HG03457 (cell line): ENCODE measurements at regions not wholly inside any gene's neighbourhood (a gene's known extent, or its start where the extent isn't known, plus 50 kb on each side); places are given as distances from the start of the nearest gene placed in this dataset.

Experiments
- ATAC-seq: cut with Tn5 transposase; IDR thresholded peaks from one replicate; pipeline ENCODE4 v1.9.1; 2021; ENCODE audit warnings: moderate number of reproducible peaks; ENCODE audit not compliant: unreplicated experiment

DNA sequence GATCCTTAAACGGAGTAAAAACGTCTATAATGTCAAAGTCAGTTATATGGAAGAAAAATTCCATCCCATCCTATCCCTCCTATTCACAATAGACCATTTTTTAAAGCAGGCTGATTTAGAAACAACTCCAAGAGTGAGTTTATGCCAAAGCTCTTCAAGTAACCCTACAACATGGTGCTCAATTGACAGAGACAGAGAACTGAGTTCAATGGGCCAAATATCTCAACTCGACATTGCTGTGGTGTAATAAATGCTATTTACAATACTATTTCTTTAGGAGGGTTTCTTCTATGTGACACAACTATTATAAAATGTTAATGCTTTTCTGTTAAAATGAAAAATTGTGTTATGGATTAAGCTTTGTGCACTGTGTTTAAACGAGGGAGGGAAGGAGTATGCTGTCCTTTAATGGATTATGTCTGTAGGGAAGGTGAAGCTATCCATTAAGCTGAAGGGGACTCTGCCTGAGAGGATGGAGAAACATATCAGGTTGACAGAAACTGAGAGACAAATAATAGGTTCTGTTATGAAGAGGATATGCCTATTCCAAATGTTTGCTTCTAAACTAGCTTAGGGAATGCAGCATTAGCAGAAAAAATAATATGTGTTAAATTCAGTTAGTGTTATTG, 362.5 kb upstream of the CHRM3 start:
- no peak for ATAC-seq

DNA sequence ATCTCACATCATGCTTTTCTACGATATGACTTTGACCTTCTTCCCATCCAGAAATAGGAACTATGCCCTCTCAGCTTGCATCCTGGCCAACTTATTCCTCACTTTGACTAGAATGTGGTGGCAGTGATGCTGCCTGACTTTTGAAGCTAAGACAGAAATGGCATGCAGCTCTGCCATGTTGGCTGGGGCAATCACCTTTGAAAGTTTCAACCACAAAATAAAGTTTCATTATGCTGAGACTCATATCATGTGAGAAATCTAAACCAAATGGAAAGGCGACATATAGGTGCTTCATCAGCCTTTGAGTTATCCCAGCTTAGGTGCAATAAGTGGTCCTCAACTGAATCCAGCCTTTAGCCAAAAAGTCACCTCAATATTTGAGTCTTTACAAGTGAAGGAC, 370.0 kb upstream of the CHRM3 start:
- no peak for ATAC-seq

GRCh38 chr1:239011382-239011781, 375.0 kb upstream of the CHRM3 start:
- ATAC-seq, result no peak

- no peak for ATAC-seq
Measured at GRCh38 chr1:239008568-239008967, 377.8 kb upstream of the CHRM3 start.

DNA sequence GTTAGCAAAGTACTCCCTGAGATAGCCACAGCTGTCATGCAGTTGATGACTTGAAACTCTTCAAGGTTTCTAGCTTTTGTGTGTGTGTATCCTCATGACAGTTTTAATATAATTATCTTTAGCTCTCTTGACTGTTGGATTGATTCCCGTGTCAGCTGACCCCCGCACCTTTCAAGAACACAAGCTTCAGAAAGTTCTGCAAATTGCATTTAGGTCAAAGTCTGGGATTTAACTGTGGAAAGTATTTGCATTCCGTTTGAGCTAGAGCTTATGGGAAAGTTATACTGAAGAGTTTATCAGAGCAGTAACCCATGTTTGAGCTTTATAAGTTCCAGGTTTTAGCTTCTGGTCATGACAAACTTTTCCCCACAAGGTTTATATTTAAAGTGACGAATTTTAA, 380.1 kb upstream of the CHRM3 start:
- ATAC-seq, result no peak

DNA sequence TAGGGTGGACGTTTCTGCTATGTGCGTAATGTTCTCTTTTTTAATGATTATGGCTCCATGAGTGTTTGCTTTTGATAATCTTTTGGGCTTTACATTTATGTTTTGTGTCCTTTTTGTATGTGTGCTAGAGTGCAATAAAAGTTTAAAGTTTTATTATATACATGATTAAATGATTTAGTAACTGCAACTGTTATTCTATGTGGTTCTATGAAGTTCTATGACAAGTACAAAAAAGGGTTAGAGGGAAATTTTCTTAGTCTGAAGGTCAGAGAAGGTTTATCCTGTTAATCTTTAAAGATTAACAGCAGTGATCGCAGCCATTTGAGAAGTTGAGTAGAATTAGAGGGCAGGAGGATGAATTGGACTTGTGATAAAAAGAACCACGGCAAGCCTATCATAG, 386.4 kb upstream of the CHRM3 start:
- no peak for ATAC-seq

GRCh38 chr1:238998577-238998976, 387.8 kb upstream of the CHRM3 start:
- ATAC-seq, result no peak

DNA sequence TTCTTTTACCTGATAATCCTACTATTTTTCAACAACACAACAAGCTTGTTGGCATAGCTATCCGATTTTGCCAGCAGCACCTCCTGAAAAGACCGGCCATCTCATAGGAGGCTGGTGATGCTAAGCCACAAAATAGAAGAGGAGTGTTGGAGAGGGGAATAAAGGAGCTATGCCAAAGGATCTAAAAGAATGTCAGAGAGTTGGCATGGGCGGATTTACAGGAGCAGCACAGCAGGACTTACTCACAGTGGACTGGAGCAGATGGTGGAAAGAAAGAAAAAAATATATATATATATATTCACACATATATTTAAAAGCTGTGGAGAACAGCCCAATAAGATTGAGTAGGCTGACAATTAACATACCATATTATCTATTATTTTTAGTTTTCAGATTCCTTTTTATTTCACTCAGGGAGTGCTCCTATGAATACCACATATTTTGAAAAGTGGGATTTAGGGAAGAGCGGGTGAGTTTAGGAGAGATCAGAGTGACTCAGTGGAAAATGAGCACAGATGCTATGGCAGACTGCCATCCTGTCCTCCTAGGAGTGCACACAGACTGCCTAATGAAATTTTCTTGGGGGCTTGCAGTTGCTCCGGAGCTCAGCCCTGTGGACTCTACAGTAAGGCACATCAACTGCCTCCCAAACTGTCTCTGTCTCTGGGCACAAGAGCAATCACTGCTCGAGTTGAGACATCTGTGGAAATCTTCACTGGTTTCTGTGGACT, 394.4 kb upstream of the CHRM3 start:
- ATAC-seq, result no peak

GRCh38 chr1:238985312-238985711, 401.1 kb upstream of the CHRM3 start:
- no peak for ATAC-seq

DNA sequence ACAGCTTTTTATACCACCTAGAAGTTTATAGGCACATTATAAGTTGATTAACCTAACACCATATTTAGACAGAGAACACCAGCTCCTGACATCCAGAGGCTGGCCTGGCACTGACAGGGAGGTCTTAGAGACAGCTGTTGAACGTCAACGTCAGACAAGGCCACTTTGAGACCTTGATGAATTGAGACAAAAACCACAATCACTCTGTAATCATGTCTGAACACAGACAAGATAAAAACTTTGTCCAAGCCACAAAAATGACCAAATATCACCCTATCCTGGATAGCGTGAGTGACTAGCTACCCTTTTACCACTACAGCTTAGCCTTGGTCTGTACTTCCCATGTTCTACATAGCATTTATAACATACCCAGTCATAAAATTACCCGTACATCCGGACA, 403.6 kb upstream of the CHRM3 start:
- ATAC-seq, result no peak

DNA sequence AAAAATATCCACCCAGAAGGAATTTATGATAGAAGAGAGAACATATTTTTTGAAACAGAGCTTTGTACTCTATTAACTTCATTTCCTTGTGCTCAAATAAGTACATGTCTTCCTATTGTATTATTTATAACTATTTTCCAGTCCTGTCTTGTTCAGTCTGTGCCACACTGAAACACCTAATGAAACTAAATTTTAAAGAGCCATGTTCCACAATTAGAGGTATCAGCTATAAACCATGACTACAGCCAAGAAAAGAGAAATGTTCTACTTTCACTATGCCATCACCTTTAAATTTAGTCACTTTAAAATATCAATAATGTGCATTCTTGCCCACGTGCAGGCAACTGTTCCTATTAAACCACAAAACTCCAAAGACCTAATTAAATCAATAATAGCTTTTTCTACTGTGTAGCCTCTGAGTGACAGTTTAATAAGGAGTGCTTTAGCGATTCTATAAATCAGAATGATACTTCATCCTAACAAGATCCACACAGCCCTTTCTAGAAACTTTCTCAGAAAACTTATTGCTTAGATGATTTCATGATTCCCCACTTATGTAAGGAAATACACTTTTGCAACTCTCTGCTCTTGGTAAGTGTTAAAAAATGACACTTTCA, 404.9 kb upstream of the CHRM3 start:
- no peak for ATAC-seq

- no peak for ATAC-seq
Measured at GRCh38 chr1:238980053-238980452, 406.3 kb upstream of the CHRM3 start.

DNA sequence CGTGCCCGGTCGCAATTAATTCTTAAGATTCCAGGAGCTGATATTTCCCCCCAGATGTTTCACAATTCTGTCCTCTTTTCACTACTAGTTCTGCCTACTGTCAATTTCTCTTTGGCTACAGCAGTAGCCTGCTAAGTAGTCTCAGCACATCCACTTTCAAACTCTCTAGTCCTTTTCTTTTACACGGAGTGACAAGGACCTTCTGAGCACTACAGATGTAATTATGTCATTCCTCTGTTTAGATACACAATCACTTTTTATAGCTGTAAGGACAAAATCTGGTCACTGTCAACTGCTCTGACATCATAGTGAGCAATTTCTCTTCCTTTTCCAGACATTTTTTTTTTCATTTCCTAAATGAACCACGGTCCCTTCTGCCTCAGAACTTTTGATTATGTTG, 421.7 kb upstream of the CHRM3 start:
- no peak for ATAC-seq

DNA sequence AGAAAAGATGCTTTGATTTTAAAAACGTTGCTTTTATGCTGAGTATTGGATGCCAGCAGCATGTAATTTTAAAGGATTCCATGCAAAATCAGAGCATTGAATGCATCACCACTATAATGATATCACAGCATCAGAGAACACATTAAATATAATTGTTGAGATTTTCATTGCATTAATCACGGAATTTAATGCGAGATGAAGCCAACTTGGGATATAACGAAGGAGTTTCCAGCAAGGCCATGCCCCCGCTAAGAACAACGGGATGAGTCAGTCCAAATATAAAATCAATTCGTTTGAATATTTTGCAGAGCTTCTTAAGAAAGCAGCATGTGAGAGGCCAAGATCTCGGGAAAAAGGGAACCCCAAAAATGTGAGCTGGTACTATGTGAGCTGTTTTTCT, 423.4 kb upstream of the CHRM3 start:
- no peak for ATAC-seq

DNA sequence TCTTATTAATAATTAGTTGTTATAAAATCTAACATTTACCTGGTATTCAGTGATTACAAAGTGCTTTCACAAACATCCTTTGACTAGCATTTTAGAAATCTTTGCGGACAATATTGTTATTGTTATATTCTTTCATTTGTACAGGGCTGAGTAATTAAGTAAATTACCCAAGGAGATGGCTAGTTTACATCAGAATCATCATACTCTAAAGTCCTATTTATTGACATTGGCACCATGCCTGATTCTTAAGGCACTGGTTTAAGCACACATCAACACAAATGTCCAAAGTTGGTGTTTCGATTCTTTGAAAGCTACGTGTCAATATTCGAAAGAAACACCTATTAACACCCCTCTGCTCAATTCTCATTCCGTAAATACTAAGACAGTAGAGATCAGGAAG, 424.6 kb upstream of the CHRM3 start:
- no peak for ATAC-seq

DNA sequence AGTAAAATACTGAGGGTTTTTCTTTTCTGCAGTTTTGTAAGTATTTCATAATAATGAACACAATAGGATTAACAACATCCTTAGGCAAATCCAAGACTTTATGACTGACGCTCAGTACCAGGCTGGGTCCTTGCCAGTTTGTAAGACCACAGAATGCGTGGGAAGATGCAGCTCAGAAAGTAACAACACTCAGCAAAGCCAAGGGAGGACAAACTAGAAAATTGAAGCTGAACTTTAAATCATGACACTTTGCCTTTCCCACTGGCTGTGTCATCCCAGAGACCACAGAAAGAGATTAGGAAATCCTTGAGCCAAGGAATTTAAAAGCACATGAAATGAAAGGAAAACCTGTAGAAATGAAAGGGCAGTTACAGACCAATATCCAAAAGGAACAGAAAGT, 426.3 kb upstream of the CHRM3 start:
- no peak for ATAC-seq

DNA sequence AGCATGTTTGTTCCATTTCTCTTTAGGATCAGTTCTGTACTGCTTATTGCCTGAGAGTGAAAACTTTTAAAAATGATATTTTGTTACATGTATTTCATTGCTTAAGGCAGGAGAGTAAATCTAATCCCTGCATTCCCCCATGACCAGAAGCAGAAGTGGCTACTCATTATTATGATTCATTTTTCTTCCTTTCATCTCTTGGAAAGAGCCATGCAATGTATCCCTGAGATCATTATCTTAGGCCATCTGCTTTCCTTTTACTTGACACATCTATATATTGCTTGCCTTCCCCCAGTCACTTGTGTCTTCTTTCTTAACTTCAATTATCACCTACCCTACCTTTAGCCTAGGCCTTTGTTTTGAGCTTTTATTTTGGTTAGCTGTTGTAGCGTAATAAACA, 430.4 kb upstream of the CHRM3 start:
- no peak for ATAC-seq

DNA sequence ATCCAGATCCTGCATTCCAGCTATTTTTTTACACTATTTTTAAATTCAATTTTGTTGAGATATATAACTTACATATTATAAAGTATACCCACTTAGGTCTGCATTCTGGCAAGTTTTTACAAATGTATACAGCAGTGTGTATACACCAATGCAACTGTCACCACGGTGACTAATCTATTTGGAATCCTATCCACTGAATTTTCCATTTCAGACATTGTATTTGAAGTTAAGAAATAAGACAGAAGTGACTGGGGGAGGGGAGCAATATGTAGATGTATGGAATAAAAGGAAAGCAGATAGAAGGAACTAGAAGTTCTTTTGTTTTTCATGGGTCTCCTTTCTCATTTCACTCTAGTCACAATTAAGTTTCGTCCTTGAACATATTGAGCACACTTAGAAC, 431.5 kb upstream of the CHRM3 start:
- ATAC-seq, result no peak

GRCh38 chr1:238953448-238954010, 432.8 kb upstream of the CHRM3 start:
- ATAC-seq, result no peak

GRCh38 chr1:238951809-238952208, 434.6 kb upstream of the CHRM3 start:
- no peak for ATAC-seq

- no peak for ATAC-seq
Measured at GRCh38 chr1:238950784-238951183, 435.6 kb upstream of the CHRM3 start.

DNA sequence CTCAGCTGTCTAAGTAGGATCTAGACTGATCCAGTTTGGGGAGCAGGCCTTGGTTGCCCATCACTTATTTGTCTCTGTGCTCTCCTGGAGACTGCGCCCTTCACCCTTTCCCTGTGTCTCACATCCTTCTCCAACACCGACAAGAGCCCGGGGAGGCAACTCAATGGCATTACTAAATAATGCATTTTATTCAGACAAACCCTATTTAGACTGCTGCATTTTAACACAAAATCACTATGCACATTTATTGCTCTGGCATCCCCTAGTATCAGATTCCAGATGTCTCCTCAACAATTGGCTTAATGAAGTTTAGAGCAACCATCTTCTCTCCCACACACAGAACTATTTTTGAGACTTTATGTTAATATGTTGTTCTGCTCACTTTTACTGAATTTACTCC, 436.4 kb upstream of the CHRM3 start:
- ATAC-seq, result no peak
